ENCODE measurements at regions not wholly inside any gene's neighbourhood (a gene's known extent, or its start where the extent isn't known, plus 50 kb on each side); places are given as distances from the start of the nearest gene placed in this dataset.
"Not testable (repeated sequence)": the region's sequence is repeated elsewhere in the genome, so short reads cannot be mapped to it uniquely, and the experiment has no call there.

DNA sequence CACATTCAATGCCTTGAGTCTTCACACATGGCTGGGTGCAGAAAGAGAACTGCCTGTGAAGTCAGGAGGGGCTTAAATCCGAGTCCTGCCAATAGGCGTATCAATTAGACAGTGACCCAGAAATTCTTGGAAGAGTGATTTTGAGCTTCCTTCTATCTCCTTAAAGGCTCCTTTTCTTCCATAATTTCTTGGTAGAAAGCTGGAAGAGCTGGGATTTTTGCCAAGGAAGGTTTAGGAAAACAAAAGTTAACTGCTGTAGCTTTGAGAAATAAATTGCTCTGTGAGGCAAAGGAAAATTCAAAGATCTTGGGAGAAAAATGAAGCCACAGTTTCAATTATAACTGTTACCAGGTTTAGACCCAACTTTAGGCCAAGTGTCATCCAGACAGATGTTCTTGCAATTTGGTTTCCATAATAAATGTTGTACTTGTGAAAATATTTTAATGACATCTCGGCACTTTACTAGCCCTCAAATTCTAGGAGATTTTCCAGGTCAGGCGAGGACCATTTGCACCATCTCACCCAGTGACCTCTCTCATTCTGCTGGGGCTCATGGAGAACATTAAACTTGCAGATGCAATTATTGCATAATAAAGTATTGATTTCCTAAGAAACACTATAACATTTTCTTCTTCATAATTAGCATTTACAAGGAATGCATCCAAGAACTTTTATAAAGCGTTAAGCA lies 329.7 kb upstream of the MEIS1 start:
- H3K9me2 ChIP-seq (replicated peaks; ENCODE audit: low read depth, low read length), result no peaks in the 10 kb centered on the region
- H3K79me2 ChIP-seq (ENCODE audit: insufficient read depth, low read length), result no peaks in the 10 kb centered on the region
- H3K9ac ChIP-seq (ENCODE audit: low read depth, low read length, poor library complexity, severe bottlenecking), result no peak overlapping the region
- H2AFZ ChIP-seq (ENCODE audit: low read length), result no peak overlapping the region
- no peak for TF ChIP-seq EZH2phosphoT487 (IDR thresholded peaks at IDR 0.05; ENCODE audit: borderline replicate concordance)
- TF ChIP-seq, protein P1, sequence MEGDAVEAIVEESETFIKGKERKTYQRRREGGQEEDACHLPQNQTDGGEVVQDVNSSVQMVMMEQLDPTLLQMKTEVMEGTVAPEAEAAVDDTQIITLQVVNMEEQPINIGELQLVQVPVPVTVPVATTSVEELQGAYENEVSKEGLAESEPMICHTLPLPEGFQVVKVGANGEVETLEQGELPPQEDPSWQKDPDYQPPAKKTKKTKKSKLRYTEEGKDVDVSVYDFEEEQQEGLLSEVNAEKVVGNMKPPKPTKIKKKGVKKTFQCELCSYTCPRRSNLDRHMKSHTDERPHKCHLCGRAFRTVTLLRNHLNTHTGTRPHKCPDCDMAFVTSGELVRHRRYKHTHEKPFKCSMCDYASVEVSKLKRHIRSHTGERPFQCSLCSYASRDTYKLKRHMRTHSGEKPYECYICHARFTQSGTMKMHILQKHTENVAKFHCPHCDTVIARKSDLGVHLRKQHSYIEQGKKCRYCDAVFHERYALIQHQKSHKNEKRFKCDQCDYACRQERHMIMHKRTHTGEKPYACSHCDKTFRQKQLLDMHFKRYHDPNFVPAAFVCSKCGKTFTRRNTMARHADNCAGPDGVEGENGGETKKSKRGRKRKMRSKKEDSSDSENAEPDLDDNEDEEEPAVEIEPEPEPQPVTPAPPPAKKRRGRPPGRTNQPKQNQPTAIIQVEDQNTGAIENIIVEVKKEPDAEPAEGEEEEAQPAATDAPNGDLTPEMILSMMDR (conservative IDR thresholded peaks at IDR 0.05; ENCODE audit: low read length), result no peak
- H4K20me1 ChIP-seq (ENCODE audit: insufficient read depth, low read length, poor library complexity, severe bottlenecking), result no peaks in the 10 kb centered on the region
- no peaks in the 10 kb centered on the region for H3F3A ChIP-seq (ENCODE audit: low read depth)
- no peaks in the 10 kb centered on the region for H3K9me3 ChIP-seq (ENCODE audit: insufficient read depth, low read depth, low read length)
- no peak overlapping the region for H3K4me3 ChIP-seq (ENCODE audit: low read length, poor library complexity, severe bottlenecking)
- H3K4me2 ChIP-seq (ENCODE audit: low read depth, low read length, poor library complexity, severe bottlenecking), result no peak overlapping the region
- H3K4me1 ChIP-seq (ENCODE audit: insufficient read depth, low read length, poor library complexity, severe bottlenecking), result no peaks in the 10 kb centered on the region
- no peaks in the 10 kb centered on the region for H3K36me3 ChIP-seq (ENCODE audit: insufficient read depth, low read length)
- no peaks in the 10 kb centered on the region for H3K27me3 ChIP-seq (ENCODE audit: insufficient read depth, low read length, poor library complexity, severe bottlenecking)

GRCh38 chr2:66103581-66103980 lies 331.3 kb upstream of the MEIS1 start:
- Histone ChIP-seq H2AFZ (ENCODE audit: low read length) (no peak overlapping the region), H3K4me2 (ENCODE audit: low read depth, low read length, poor library complexity, severe bottlenecking) (no peak overlapping the region), H3K9ac (ENCODE audit: low read depth, low read length, poor library complexity, severe bottlenecking) (no peak overlapping the region), H3K36me3 (ENCODE audit: insufficient read depth, low read length) (no peaks in the 10 kb centered on the region), H3F3A (ENCODE audit: low read depth) (no peaks in the 10 kb centered on the region), H3K4me1 (ENCODE audit: insufficient read depth, low read length, poor library complexity, severe bottlenecking) (no peaks in the 10 kb centered on the region), H3K79me2 (ENCODE audit: insufficient read depth, low read length) (no peaks in the 10 kb centered on the region), H3K27me3 (ENCODE audit: insufficient read depth, low read length, poor library complexity, severe bottlenecking) (no peaks in the 10 kb centered on the region), H3K4me3 (ENCODE audit: low read length, poor library complexity, severe bottlenecking) (no peak overlapping the region), H3K9me2 (replicated peaks; ENCODE audit: low read depth, low read length) (no peaks in the 10 kb centered on the region), H3K9me3 (ENCODE audit: insufficient read depth, low read depth, low read length) (no peaks in the 10 kb centered on the region), H4K20me1 (ENCODE audit: insufficient read depth, low read length, poor library complexity, severe bottlenecking) (no peaks in the 10 kb centered on the region)
- no peak for TF ChIP-seq EZH2phosphoT487 (IDR thresholded peaks at IDR 0.05; ENCODE audit: borderline replicate concordance)

GRCh38 chr2:66101206-66101605 lies 333.7 kb upstream of the MEIS1 start:
- no peaks in the 10 kb centered on the region for H3F3A ChIP-seq (ENCODE audit: low read depth)
- no peak overlapping the region for H2AFZ ChIP-seq (ENCODE audit: low read length)
- H4K20me1 ChIP-seq (ENCODE audit: insufficient read depth, low read length, poor library complexity, severe bottlenecking), result no peaks in the 10 kb centered on the region
- H3K4me2 ChIP-seq (ENCODE audit: low read depth, low read length, poor library complexity, severe bottlenecking), result no peak overlapping the region
- no peaks in the 10 kb centered on the region for H3K4me1 ChIP-seq (ENCODE audit: insufficient read depth, low read length, poor library complexity, severe bottlenecking)
- TF ChIP-seq, protein P1 (conservative IDR thresholded peaks at IDR 0.05; ENCODE audit: low read length), result no peak
- no peak for TF ChIP-seq EZH2phosphoT487 (IDR thresholded peaks at IDR 0.05; ENCODE audit: borderline replicate concordance)
- no peaks in the 10 kb centered on the region for H3K27me3 ChIP-seq (ENCODE audit: insufficient read depth, low read length, poor library complexity, severe bottlenecking)
- H3K79me2 ChIP-seq (ENCODE audit: insufficient read depth, low read length), result no peaks in the 10 kb centered on the region
- no peak overlapping the region for H3K4me3 ChIP-seq (ENCODE audit: low read length, poor library complexity, severe bottlenecking)
- no peaks in the 10 kb centered on the region for H3K9me3 ChIP-seq (ENCODE audit: insufficient read depth, low read depth, low read length)
- no peaks in the 10 kb centered on the region for H3K36me3 ChIP-seq (ENCODE audit: insufficient read depth, low read length)
- H3K9ac ChIP-seq (ENCODE audit: low read depth, low read length, poor library complexity, severe bottlenecking), result no peak overlapping the region
- H3K9me2 ChIP-seq (replicated peaks; ENCODE audit: low read depth, low read length), result no peaks in the 10 kb centered on the region

DNA sequence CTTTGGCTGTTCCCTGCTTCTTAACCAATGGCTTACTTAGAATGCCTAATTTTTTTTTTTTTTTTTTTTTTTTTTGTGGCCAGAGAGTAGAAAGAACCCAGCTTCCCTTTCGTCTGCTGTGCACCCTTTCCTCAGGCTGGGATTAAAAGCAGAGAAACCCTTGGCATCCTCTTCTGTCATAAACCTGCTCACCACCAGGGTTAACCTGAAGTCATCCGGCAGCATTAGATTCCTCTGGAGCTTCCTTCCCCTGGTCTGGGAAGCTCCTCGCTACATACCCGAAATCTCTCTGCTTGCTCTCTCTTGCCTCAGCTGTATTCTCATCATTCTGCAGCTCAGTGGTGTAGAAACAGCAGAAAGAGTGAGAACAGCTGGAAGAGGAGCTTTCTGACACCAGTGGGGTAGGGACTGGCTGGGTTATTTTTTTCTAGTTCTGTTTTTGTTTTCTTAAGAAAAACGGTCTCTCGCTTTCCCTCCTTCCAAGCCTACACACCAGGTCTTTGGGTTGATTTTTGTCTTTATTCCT lies 339.0 kb upstream of the MEIS1 start:
- H3K79me2 ChIP-seq (ENCODE audit: insufficient read depth, low read length), result no peaks in the 10 kb centered on the region
- H3K4me1 ChIP-seq (ENCODE audit: insufficient read depth, low read length, poor library complexity, severe bottlenecking), result no peaks in the 10 kb centered on the region
- no peaks in the 10 kb centered on the region for H3K36me3 ChIP-seq (ENCODE audit: insufficient read depth, low read length)
- no peak overlapping the region for H3K9ac ChIP-seq (ENCODE audit: low read depth, low read length, poor library complexity, severe bottlenecking)
- H4K20me1 ChIP-seq (ENCODE audit: insufficient read depth, low read length, poor library complexity, severe bottlenecking), result no peaks in the 10 kb centered on the region
- no peaks in the 10 kb centered on the region for H3K27me3 ChIP-seq (ENCODE audit: insufficient read depth, low read length, poor library complexity, severe bottlenecking)
- no peaks in the 10 kb centered on the region for H3K9me2 ChIP-seq (replicated peaks; ENCODE audit: low read depth, low read length)
- no peak overlapping the region for H3K4me3 ChIP-seq (ENCODE audit: low read length, poor library complexity, severe bottlenecking)
- H3K9me3 ChIP-seq (ENCODE audit: insufficient read depth, low read depth, low read length), result no peaks in the 10 kb centered on the region
- H2AFZ ChIP-seq (ENCODE audit: low read length), result no peak overlapping the region
- no peaks in the 10 kb centered on the region for H3F3A ChIP-seq (ENCODE audit: low read depth)
- H3K4me2 ChIP-seq (ENCODE audit: low read depth, low read length, poor library complexity, severe bottlenecking), result no peak overlapping the region
- no peak for TF ChIP-seq EZH2phosphoT487 (IDR thresholded peaks at IDR 0.05; ENCODE audit: borderline replicate concordance)
- TF ChIP-seq, protein P1 (conservative IDR thresholded peaks at IDR 0.05; ENCODE audit: low read length), result no peak

GRCh38 chr2:66094689-66095088 lies 340.2 kb upstream of the MEIS1 start:
- not testable (repeated sequence) for H3K4me3 ChIP-seq (ENCODE audit: low read length, poor library complexity, severe bottlenecking); H3K79me2 ChIP-seq (ENCODE audit: insufficient read depth, low read length); H2AFZ ChIP-seq (ENCODE audit: low read length); H3F3A ChIP-seq (ENCODE audit: low read depth); H3K27me3 ChIP-seq (ENCODE audit: insufficient read depth, low read length, poor library complexity, severe bottlenecking); H4K20me1 ChIP-seq (ENCODE audit: insufficient read depth, low read length, poor library complexity, severe bottlenecking); H3K9me3 ChIP-seq (ENCODE audit: insufficient read depth, low read depth, low read length); H3K4me2 ChIP-seq (ENCODE audit: low read depth, low read length, poor library complexity, severe bottlenecking); H3K36me3 ChIP-seq (ENCODE audit: insufficient read depth, low read length); H3K9ac ChIP-seq (ENCODE audit: low read depth, low read length, poor library complexity, severe bottlenecking); H3K4me1 ChIP-seq (ENCODE audit: insufficient read depth, low read length, poor library complexity, severe bottlenecking); H3K9me2 ChIP-seq (replicated peaks; ENCODE audit: low read depth, low read length)

Measured in Loucy (cell line).